Epithelial cell of esophagus (primary cell): ENCODE measurements at regions not wholly inside any gene's neighbourhood (a gene's known extent, or its start where the extent isn't known, plus 50 kb on each side); places are given as distances from the start of the nearest gene placed in this dataset.

Experiments used
- DNase-seq: peaks from one replicate; pipeline ENCODE4 v3.0.0; 2010; ENCODE audit warnings: low read depth
- H3K4me3 ChIP-seq: 2 replicates; pipeline ENCODE4 v1.5.1; 2011; ENCODE audit warnings: mild to moderate bottlenecking, low read length, control low read depth
- CTCF ChIP-seq: IDR thresholded peaks from 2 replicates; pipeline ENCODE4 v1.5.1; 2011; ENCODE audit warnings: low read depth, mild to moderate bottlenecking, low read length, control low read depth, inconsistent platforms; ENCODE audit not compliant: insufficient read depth; ENCODE audit errors: missing control alignments

GRCh38 chr9:99573886-99574285 lies 247.8 kb upstream of the NR4A3 start:
- H3K4me3 ChIP-seq: no peak overlapping the region
- no peak for TF ChIP-seq CTCF
- no peak for DNase-seq

- no peak for DNase-seq
- no peak for TF ChIP-seq CTCF
- H3K4me3 ChIP-seq: no peak overlapping the region
Measured at GRCh38 chr9:99576002-99576401, 245.7 kb upstream of the NR4A3 start.

- no peak overlapping the region for H3K4me3 ChIP-seq
- DNase-seq: no peak
- TF ChIP-seq CTCF: no peak
Measured at GRCh38 chr9:99576876-99577275, 244.8 kb upstream of the NR4A3 start.

- no peak for DNase-seq
- TF ChIP-seq CTCF: no peak
- no peak overlapping the region for H3K4me3 ChIP-seq
Measured at GRCh38 chr9:99577351-99577750, 244.3 kb upstream of the NR4A3 start.

- H3K4me3 ChIP-seq: no peak overlapping the region
- DNase-seq: no peak
- TF ChIP-seq CTCF: no peak
Measured at GRCh38 chr9:99578666-99579065, 243.0 kb upstream of the NR4A3 start.

GRCh38 chr9:99579964-99580363 lies 241.7 kb upstream of the NR4A3 start:
- TF ChIP-seq CTCF: no peak
- DNase-seq: no peak
- H3K4me3 ChIP-seq: no peak overlapping the region

- no peak overlapping the region for H3K4me3 ChIP-seq
Measured at GRCh38 chr9:99582814-99583213, 238.9 kb upstream of the NR4A3 start.

More at GRCh38 chr9:99582814-99583213, 238.9 kb upstream of the NR4A3 start:
- no peak for TF ChIP-seq CTCF
- no peak for DNase-seq
